Endodermal cell (in vitro differentiated cells): ENCODE measurements at regions not wholly inside any gene's neighbourhood (a gene's known extent, or its start where the extent isn't known, plus 50 kb on each side); places are given as distances from the start of the nearest gene placed in this dataset.

Source experiments
- DNase-seq: peaks from one replicate; pipeline ENCODE4 v3.0.0-alpha.2; 2017
- H3K27ac ChIP-seq: 2 replicates; pipeline ENCODE4 v1.5.1; 2013; ENCODE audit warnings: mild to moderate bottlenecking, low read depth, low read length, moderate library complexity
- H3K27me3 ChIP-seq: 2 replicates; pipeline ENCODE4 v1.6.1; 2013; ENCODE audit warnings: mild to moderate bottlenecking, low read length, moderate library complexity; ENCODE audit not compliant: insufficient read depth, control insufficient read depth, poor library complexity, severe bottlenecking
- H3K36me3 ChIP-seq: 2 replicates; pipeline ENCODE4 v1.7.0; 2013; ENCODE audit warnings: mild to moderate bottlenecking, low read length, moderate library complexity; ENCODE audit not compliant: control insufficient read depth, insufficient read depth
- H3K4me1 ChIP-seq: one replicate; pipeline ENCODE4 v1.7.0; 2013; ENCODE audit warnings: low read length; ENCODE audit not compliant: control insufficient read depth, insufficient read depth
- H3K4me3 ChIP-seq: 2 replicates; pipeline ENCODE4 v1.5.1; 2013; ENCODE audit warnings: mild to moderate bottlenecking, low read length, moderate library complexity
- H3K9ac ChIP-seq: 2 replicates; pipeline ENCODE4 v1.6.1; 2013; ENCODE audit warnings: mild to moderate bottlenecking, low read length, moderate library complexity; ENCODE audit not compliant: poor library complexity, severe bottlenecking; ENCODE audit errors: extremely low read depth
- H3K9me3 ChIP-seq: 2 replicates; pipeline ENCODE4 v1.6.1; 2013; ENCODE audit warnings: mild to moderate bottlenecking, low read length, moderate library complexity; ENCODE audit not compliant: control insufficient read depth
- H3K27ac Mint-ChIP-seq: 2 replicates; pipeline ENCODE4 v1.8.0; 2020; ENCODE audit warnings: mixed read lengths
- H3K27me3 Mint-ChIP-seq: 2 replicates; pipeline ENCODE4 v1.8.0; 2021; ENCODE audit warnings: mild to moderate bottlenecking, mixed read lengths; ENCODE audit not compliant: insufficient read depth
- H3K36me3 Mint-ChIP-seq: 2 replicates; pipeline ENCODE4 v1.8.0; 2020; ENCODE audit warnings: low read depth, mixed read lengths
- H3K4me1 Mint-ChIP-seq: 2 replicates; pipeline ENCODE4 v1.8.0; 2020; ENCODE audit warnings: mixed read lengths
- H3K4me3 Mint-ChIP-seq: 2 replicates; pipeline ENCODE4 v1.8.0; 2020; ENCODE audit warnings: mild to moderate bottlenecking, moderate library complexity, mixed read lengths
- H3K9me3 Mint-ChIP-seq: 2 replicates; pipeline ENCODE4 v1.8.0; 2020; ENCODE audit warnings: mild to moderate bottlenecking, mixed read lengths
- WGBS, 2 experiments: methylation state at CpG; one replicate each; pipeline versions ENCODE4 v1.1.5 to v1.1.7; 2013; ENCODE audit warnings: missing lambda C conversion rate in 2 of 2, mixed read lengths in 1 of 2; ENCODE audit not compliant: insufficient coverage in 1 of 2, insufficient read length in 1 of 2; 5-methylcytosine and 5-hydroxymethylcytosine counted together
- TF ChIP-seq, protein P1 (sequence below): fragments of 200-600 bp; sonication (generic); conservative IDR thresholded peaks from 2 replicates; pipeline ENCODE4 v1.5.0; 2021; ENCODE audit warnings: antibody characterized with exemption, mild to moderate bottlenecking

DNA sequence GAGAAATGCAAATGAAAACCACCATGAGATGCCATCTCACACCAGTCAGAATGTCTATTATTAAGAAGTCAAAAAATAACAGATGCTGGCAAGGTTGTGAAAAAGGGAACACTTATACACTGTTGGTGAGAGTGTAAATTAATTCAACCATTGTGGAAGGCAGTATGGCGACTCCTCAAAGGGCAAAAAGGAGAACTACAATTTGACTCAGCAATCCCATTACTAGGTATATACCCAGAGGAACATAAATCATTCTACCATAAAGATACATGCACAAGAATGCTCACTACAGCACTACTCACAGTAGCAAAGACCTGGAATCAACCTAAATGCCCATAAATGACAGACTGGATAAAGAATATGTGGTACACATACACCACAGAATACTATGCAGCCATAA lies 161.1 kb upstream of the PDGFD start:
- H3K27ac Mint-ChIP-seq = no peak overlapping the region
- Histone ChIP-seq H3K4me3 (no peak overlapping the region), H3K9ac (no peak overlapping the region), H3K36me3 (no peaks in the 10 kb centered on the region), H3K27me3 (no peaks in the 10 kb centered on the region), H3K27ac (no peak overlapping the region), H3K9me3 (no peaks in the 10 kb centered on the region), H3K4me1 (no peaks in the 10 kb centered on the region)
- peaks cover 8% of the 10 kb centered on the region for H3K4me1 Mint-ChIP-seq
- WGBS, 2 experiments = 83% methylated on average over 1 of the region's 1 CpG; no CpG with 5 or more reads in 1 of the 2 experiments
- no peak overlapping the region for H3K4me3 Mint-ChIP-seq
- no peaks in the 10 kb centered on the region for H3K36me3 Mint-ChIP-seq
- TF ChIP-seq, protein P1, sequence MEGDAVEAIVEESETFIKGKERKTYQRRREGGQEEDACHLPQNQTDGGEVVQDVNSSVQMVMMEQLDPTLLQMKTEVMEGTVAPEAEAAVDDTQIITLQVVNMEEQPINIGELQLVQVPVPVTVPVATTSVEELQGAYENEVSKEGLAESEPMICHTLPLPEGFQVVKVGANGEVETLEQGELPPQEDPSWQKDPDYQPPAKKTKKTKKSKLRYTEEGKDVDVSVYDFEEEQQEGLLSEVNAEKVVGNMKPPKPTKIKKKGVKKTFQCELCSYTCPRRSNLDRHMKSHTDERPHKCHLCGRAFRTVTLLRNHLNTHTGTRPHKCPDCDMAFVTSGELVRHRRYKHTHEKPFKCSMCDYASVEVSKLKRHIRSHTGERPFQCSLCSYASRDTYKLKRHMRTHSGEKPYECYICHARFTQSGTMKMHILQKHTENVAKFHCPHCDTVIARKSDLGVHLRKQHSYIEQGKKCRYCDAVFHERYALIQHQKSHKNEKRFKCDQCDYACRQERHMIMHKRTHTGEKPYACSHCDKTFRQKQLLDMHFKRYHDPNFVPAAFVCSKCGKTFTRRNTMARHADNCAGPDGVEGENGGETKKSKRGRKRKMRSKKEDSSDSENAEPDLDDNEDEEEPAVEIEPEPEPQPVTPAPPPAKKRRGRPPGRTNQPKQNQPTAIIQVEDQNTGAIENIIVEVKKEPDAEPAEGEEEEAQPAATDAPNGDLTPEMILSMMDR = no peak
- DNase-seq = no peak
- no peaks in the 10 kb centered on the region for H3K9me3 Mint-ChIP-seq
- no peaks in the 10 kb centered on the region for H3K27me3 Mint-ChIP-seq

DNA sequence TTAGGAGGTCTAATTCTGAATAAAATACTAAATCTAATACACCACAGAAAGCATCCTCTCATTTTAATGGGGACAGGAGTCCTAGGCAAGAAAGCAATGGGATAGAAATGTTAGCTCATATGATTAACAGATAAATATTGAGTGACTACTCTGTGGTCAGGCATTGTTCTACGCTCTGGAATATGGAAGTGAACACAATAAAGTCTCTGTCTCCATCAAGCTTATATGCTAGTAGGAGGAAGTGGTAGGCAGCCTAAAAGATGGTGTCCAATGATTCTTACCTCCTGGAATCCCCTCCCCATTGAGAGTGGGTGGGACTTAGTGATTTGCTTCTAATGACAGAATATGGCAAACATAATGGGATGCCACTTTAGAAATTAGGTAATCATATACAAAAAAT lies 160.3 kb upstream of the PDGFD start:
- no peaks in the 10 kb centered on the region for H3K36me3 Mint-ChIP-seq
- peaks cover 9% of the 10 kb centered on the region for H3K4me1 Mint-ChIP-seq
- no peaks in the 10 kb centered on the region for H3K4me1 ChIP-seq
- no peaks in the 10 kb centered on the region for H3K36me3 ChIP-seq
- TF ChIP-seq, protein P1 = no peak
- no peaks in the 10 kb centered on the region for H3K9me3 Mint-ChIP-seq
- H3K27me3 Mint-ChIP-seq = no peaks in the 10 kb centered on the region
- H3K27ac ChIP-seq = no peak overlapping the region
- WGBS, 2 experiments = 83 to 93% methylated on average over 1 of the region's 1 CpG
- H3K9ac ChIP-seq = no peak overlapping the region
- DNase-seq = no peak
- no peaks in the 10 kb centered on the region for H3K9me3 ChIP-seq
- no peak overlapping the region for H3K4me3 Mint-ChIP-seq
- H3K27ac Mint-ChIP-seq = no peak overlapping the region
- no peaks in the 10 kb centered on the region for H3K27me3 ChIP-seq
- H3K4me3 ChIP-seq = no peak overlapping the region

DNA sequence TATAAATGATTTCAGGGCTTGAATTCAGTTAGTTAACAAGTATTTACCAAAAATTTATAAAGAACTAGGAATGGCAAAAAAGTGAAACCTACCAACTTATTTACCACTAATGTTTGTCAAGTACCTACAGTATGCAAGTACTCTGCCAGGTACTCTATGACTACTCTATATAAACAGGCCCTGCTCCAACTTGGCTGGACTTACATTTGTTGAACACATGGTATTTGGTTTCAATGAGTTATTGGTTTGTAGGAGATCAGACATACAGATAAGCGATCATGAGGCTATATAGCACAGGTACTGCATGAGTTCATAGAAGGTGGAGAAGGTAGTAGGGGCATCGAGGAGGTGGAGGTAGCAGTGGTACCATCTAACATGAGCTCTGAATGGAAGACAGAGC lies 159.9 kb upstream of the PDGFD start:
- no peak overlapping the region for H3K27ac ChIP-seq
- TF ChIP-seq, protein P1 = no peak
- no peak overlapping the region for H3K4me3 Mint-ChIP-seq
- WGBS, 2 experiments = 95 to 100% methylated on average over 1 to 2 of the region's 2 CpGs
- H3K4me1 ChIP-seq = no peaks in the 10 kb centered on the region
- H3K36me3 ChIP-seq = no peaks in the 10 kb centered on the region
- H3K9me3 Mint-ChIP-seq = no peaks in the 10 kb centered on the region
- DNase-seq = no peak
- H3K36me3 Mint-ChIP-seq = no peaks in the 10 kb centered on the region
- H3K9me3 ChIP-seq = no peaks in the 10 kb centered on the region
- H3K4me1 Mint-ChIP-seq = peaks cover 11% of the 10 kb centered on the region
- no peaks in the 10 kb centered on the region for H3K27me3 Mint-ChIP-seq
- no peak overlapping the region for H3K4me3 ChIP-seq
- H3K9ac ChIP-seq = no peak overlapping the region
- no peak overlapping the region for H3K27ac Mint-ChIP-seq
- no peaks in the 10 kb centered on the region for H3K27me3 ChIP-seq
